Adrenal gland (tissue), 9 donors: ENCODE measurements at regions not wholly inside any gene's neighbourhood (a gene's known extent, or its start where the extent isn't known, plus 50 kb on each side); places are given as distances from the start of the nearest gene placed in this dataset.
"Not testable (repeated sequence)": the region's sequence is repeated elsewhere in the genome, so short reads cannot be mapped to it uniquely, and the experiment has no call there.

ENCODE experiments used
- DNase-seq, 7 donors: peaks; one replicate each; pipeline ENCODE4 v3.0.0-alpha.2; 2019 to 2020
- H3K27ac ChIP-seq, 5 donors: fragments of 200-600 bp; sonication (generic) in 4 of 5; 1 replicate in 3 of 5; 2 replicates in 2 of 5; pipeline versions ENCODE4 v1.5.1 to v1.8.0; 2016 to 2020; ENCODE audit warnings: mild to moderate bottlenecking in 1 of 5
- H3K27me3 ChIP-seq: fragments of 200-600 bp; 2 replicates; pipeline ENCODE4 v1.8.0; 2021
- H3K36me3 ChIP-seq, 2 donors: fragments of 200-600 bp; replicated peaks in 1 of 2; 1 replicate in 1 of 2; 2 replicates in 1 of 2; pipeline versions ENCODE4 v1.5.1 to v1.8.0; 2018 to 2022
- H3K4me1 ChIP-seq, 2 donors: fragments of 200-600 bp; replicated peaks in 1 of 2; 1 replicate in 1 of 2; 2 replicates in 1 of 2; pipeline versions ENCODE4 v1.5.1 to v1.8.0; 2018 to 2021
- H3K4me3 ChIP-seq, 4 donors: fragments of 200-600 bp; sonication (generic) in 3 of 4; one replicate each; pipeline ENCODE4 v1.5.1; 2016 to 2018
- H3K9me3 ChIP-seq, 3 donors: fragments of 200-600 bp; sonication (generic) in 1 of 3; replicated peaks in 1 of 3; 1 replicate in 2 of 3; 2 replicates in 1 of 3; pipeline versions ENCODE4 v1.5.1 to v1.8.0; 2016 to 2021
- POLR2A ChIP-seq, 2 donors: fragments of 450-650 bp; IDR thresholded peaks; one replicate each; pipeline ENCODE4 v1.6.1; 2017; ENCODE audit warnings: antibody characterized with exemption in 2 of 2, mild to moderate bottlenecking in 2 of 2, moderate library complexity in 1 of 2
- WGBS, 4 donors: extraction: QIAGEN DNeasy Blood & Tissue Kit in 2 of 4; methylation state at CpG; one replicate each; pipeline versions ENCODE4 v1.1.5 to v1.1.7; 2013 to 2017; 5-methylcytosine and 5-hydroxymethylcytosine counted together
- intact Hi-C, 2 donors: fragments of 100-400 bp; cut with DNase I; formaldehyde crosslinking; loops; one replicate each; pipeline versions ENCODE4 v1.14.1 to v1.15.0; 2022 to 2023
- TF ChIP-seq, protein P1 (sequence below), 6 experiments: fragments of 450-650 bp in 4 of 6; fragments of 200-600 bp in 2 of 6; sonication (generic) in 1 of 6; IDR thresholded peaks; 1 replicate in 5 of 6; 2 replicates in 1 of 6; pipeline versions ENCODE4 v1.5.1 to v1.8.0; 2016 to 2021; ENCODE audit warnings: antibody characterized with exemption in 6 of 6, mild to moderate bottlenecking in 2 of 6, moderate library complexity in 1 of 6
- donor health status: healthy with polysubstance abuse.
- donor health status: Bipolar disorder and iron deficiency.
- donor health status: DM: yes; HTN: yes; CAD: no.
- donor health status: DM: no; HTN: no; CAD: no.
- donor health status: DM: no; HTN: no; CAD: no.

GRCh38 chr7:112678626-112679025 is 111.6 kb downstream of the TMEM168 start:
- H3K27me3 ChIP-seq = no peaks in the 10 kb centered on the region
- H3K27ac ChIP-seq = no peak overlapping the region
- intact Hi-C loops = no loop called here
- 69 to 79% (median 76%) methylated on average over 6 of the region's 6 CpGs for WGBS, 4 donors
- H3K4me3 ChIP-seq = no peak overlapping the region
- DNase-seq = no peak
- no peaks in the 10 kb centered on the region for H3K9me3 ChIP-seq
- H3K36me3 ChIP-seq = no peaks in the 10 kb centered on the region
- H3K4me1 ChIP-seq = no peaks in the 10 kb centered on the region
- TF ChIP-seq, protein P1, sequence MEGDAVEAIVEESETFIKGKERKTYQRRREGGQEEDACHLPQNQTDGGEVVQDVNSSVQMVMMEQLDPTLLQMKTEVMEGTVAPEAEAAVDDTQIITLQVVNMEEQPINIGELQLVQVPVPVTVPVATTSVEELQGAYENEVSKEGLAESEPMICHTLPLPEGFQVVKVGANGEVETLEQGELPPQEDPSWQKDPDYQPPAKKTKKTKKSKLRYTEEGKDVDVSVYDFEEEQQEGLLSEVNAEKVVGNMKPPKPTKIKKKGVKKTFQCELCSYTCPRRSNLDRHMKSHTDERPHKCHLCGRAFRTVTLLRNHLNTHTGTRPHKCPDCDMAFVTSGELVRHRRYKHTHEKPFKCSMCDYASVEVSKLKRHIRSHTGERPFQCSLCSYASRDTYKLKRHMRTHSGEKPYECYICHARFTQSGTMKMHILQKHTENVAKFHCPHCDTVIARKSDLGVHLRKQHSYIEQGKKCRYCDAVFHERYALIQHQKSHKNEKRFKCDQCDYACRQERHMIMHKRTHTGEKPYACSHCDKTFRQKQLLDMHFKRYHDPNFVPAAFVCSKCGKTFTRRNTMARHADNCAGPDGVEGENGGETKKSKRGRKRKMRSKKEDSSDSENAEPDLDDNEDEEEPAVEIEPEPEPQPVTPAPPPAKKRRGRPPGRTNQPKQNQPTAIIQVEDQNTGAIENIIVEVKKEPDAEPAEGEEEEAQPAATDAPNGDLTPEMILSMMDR (IDR thresholded peaks at IDR 0.05) = no peak
- TF ChIP-seq POLR2A (IDR thresholded peaks at IDR 0.05) = no peak

GRCh38 chr7:112689466-112690177 is 100.6 kb downstream of the TMEM168 start:
- 61 to 68% (median 65%) methylated on average over 3 to 6 of the region's 6 CpGs for WGBS, 4 donors
- H3K9me3 ChIP-seq, H3K4me1 ChIP-seq, H3K36me3 ChIP-seq, H3K27ac ChIP-seq, DNase-seq, H3K4me3 ChIP-seq, H3K27me3 ChIP-seq, intact Hi-C loops: not testable (repeated sequence)

- WGBS, 4 donors = 40 to 56% (median 49%) methylated on average over 2 of the region's 2 CpGs
- TF ChIP-seq POLR2A (IDR thresholded peaks at IDR 0.05) = no peak
- TF ChIP-seq, protein P1 (IDR thresholded peaks at IDR 0.05) = no peak
- no peak for DNase-seq
- H3K4me1 ChIP-seq = no peaks in the 10 kb centered on the region
- no peak overlapping the region for H3K27ac ChIP-seq
- H3K4me3 ChIP-seq = no peak overlapping the region
- intact Hi-C loops = no loop called here
- H3K9me3 ChIP-seq = no peaks in the 10 kb centered on the region
- H3K27me3 ChIP-seq = no peaks in the 10 kb centered on the region
- H3K36me3 ChIP-seq = no peaks in the 10 kb centered on the region
Observed at GRCh38 chr7:112692333-112692732, 97.9 kb downstream of the TMEM168 start.

- DNase-seq, H3K27ac ChIP-seq, H3K9me3 ChIP-seq, H3K4me3 ChIP-seq, H3K27me3 ChIP-seq, intact Hi-C loops, H3K36me3 ChIP-seq, H3K4me1 ChIP-seq: not testable (repeated sequence)
- WGBS, 4 donors = 80 to 93% (median 92%) methylated on average over 1 to 30 of the region's 30 CpGs; no CpG with 5 or more reads in 1 of the 4 donors
Observed at GRCh38 chr7:112697211-112697610, 93.0 kb downstream of the TMEM168 start.

- no peak overlapping the region for H3K4me3 ChIP-seq
- no peaks in the 10 kb centered on the region for H3K36me3 ChIP-seq
- H3K9me3 ChIP-seq = no peaks in the 10 kb centered on the region
- H3K27ac ChIP-seq = no peak overlapping the region
- TF ChIP-seq, protein P1 (IDR thresholded peaks at IDR 0.05) = no peak
- peaks cover 3% of the 10 kb centered on the region for H3K27me3 ChIP-seq
- no peak for DNase-seq
- WGBS, 4 donors = 56 to 69% (median 58%) methylated on average over 4 of the region's 4 CpGs
- H3K4me1 ChIP-seq = no peaks in the 10 kb centered on the region
- intact Hi-C loops = no loop called here
Observed at GRCh38 chr7:112699725-112700513, 90.3 kb downstream of the TMEM168 start.
